K562 (cell line): ENCODE measurements at regions not wholly inside any gene's neighbourhood (a gene's known extent, or its start where the extent isn't known, plus 50 kb on each side); places are given as distances from the start of the nearest gene placed in this dataset.
A peak's percentile ranks its signal among the peaks of the same experiment; 100 is the strongest.

Source experiments
- ATAC-seq: fragments of 200-7000 bp; cut with Tn5 transposase; 3 replicates; pipeline ENCODE4 v1.9.1; 2020; ENCODE audit warnings: moderate library complexity
- BruUV-seq: library from RNA; stranded (reverse); fragments of 400-500 nt; replicated peaks from 2 replicates; lab custom pipeline; 2021; lab: Mats Ljungman, UMichigan
- CTCF ChIA-PET: fragments of 300-600 bp; formaldehyde crosslinking; extraction: SDS; loops from one replicate; lab custom pipeline; 2021; ENCODE audit warnings: low intra/inter-chr PET ratio; lab: Yijun Ruan, JAX
- POLR2A ChIA-PET: fragments of 300-600, 350-650 bp; sonication (Branson Sonifier 250); formaldehyde crosslinking; extraction: SDS; loops from one replicate; lab custom pipeline; 2021; ENCODE audit warnings: antibody characterized with exemption, inconsistent platforms; lab: Yijun Ruan, JAX
- DNase-seq, 4 experiments: peaks; one replicate each; pipeline versions ENCODE4 v3.0.0 to v3.0.0-alpha.2; 2011 to 2018; ENCODE audit warnings: low spot score in 3 of 4, mixed read lengths in 3 of 4; ENCODE audit errors: extremely low read depth in 1 of 4
- FAIRE-seq: peaks from 2 replicates; lab custom pipeline; 2011; peaks lifted over from hg19 to GRCh38; lab: Jason Lieb, UNC
- H2AFZ ChIP-seq: 2 replicates; pipeline ENCODE4 v1.6.0; 2011; ENCODE audit warnings: low read depth, low read length, control low read depth, inconsistent platforms
- H3K27ac ChIP-seq: fragments of 200-600 bp; 3 replicates; pipeline ENCODE4 v1.8.0; 2011; ENCODE audit warnings: low read depth, mild to moderate bottlenecking, control low read depth, inconsistent platforms, low read length, moderate library complexity, mixed read lengths; ENCODE audit errors: extremely low read depth
- H3K27me3 ChIP-seq, 2 experiments: fragments of 300-600 bp in 1 of 2; 2 replicates in 1 of 2; 3 replicates in 1 of 2; pipeline versions ENCODE4 v1.6.0 to v1.8.0; 2011; ENCODE audit warnings: inconsistent platforms in 2 of 2, low read length in 2 of 2, mild to moderate bottlenecking in 1 of 2, mixed read lengths in 1 of 2, moderate library complexity in 1 of 2; ENCODE audit not compliant: control insufficient read depth in 2 of 2, insufficient read depth in 2 of 2
- H3K36me3 ChIP-seq: fragments of 300-600 bp; 3 replicates; pipeline ENCODE4 v1.8.0; 2011; ENCODE audit warnings: mild to moderate bottlenecking, low read length, inconsistent platforms; ENCODE audit not compliant: control insufficient read depth, insufficient read depth
- H3K4me1 ChIP-seq, 2 experiments: fragments of 200-600 bp in 1 of 2; replicated peaks in 1 of 2; 2 replicates in 1 of 2; 3 replicates in 1 of 2; pipeline versions ENCODE4 v1.5.1 to v1.8.0; 2011; ENCODE audit warnings: inconsistent platforms in 2 of 2, low read length in 2 of 2, mild to moderate bottlenecking in 1 of 2, mixed read lengths in 1 of 2, moderate library complexity in 1 of 2; ENCODE audit not compliant: control insufficient read depth in 2 of 2, insufficient read depth in 2 of 2
- H3K4me2 ChIP-seq: 2 replicates; pipeline ENCODE4 v1.6.1; 2011; ENCODE audit warnings: low read length, control low read depth, inconsistent platforms, mixed read lengths; ENCODE audit not compliant: insufficient read depth
- H3K4me3 ChIP-seq: fragments of 200-600 bp; sonication (generic), shearing (Covaris generic); 2 replicates; pipeline ENCODE4 v1.5.1; 2016; ENCODE audit warnings: control low read depth, inconsistent platforms
- H3K79me2 ChIP-seq: fragments of 200-600 bp; 3 replicates; pipeline ENCODE4 v1.8.0; 2011; ENCODE audit warnings: low read length, inconsistent platforms; ENCODE audit not compliant: control insufficient read depth, insufficient read depth
- H3K9ac ChIP-seq, 2 experiments: 2 replicates each; pipeline versions ENCODE4 v1.6.0 to v1.6.1; 2011; ENCODE audit warnings: low read depth in 2 of 2, low read length in 2 of 2, control low read depth in 1 of 2, inconsistent platforms in 1 of 2, mild to moderate bottlenecking in 1 of 2, mixed read lengths in 1 of 2; ENCODE audit not compliant: insufficient read depth in 1 of 2
- H3K9me1 ChIP-seq: one replicate; pipeline ENCODE4 v1.6.0; 2011; ENCODE audit warnings: inconsistent platforms, mild to moderate bottlenecking, low read length, moderate library complexity; ENCODE audit not compliant: control insufficient read depth, insufficient read depth
- H3K9me3 ChIP-seq: replicated peaks from 2 replicates; pipeline ENCODE4 v1.5.1; 2011; ENCODE audit warnings: low read depth, low read length, inconsistent platforms; ENCODE audit not compliant: control insufficient read depth, insufficient read depth
- H4K20me1 ChIP-seq: replicated peaks from 2 replicates; pipeline ENCODE4 v1.6.1; 2011; ENCODE audit warnings: low read length, inconsistent platforms, mixed read lengths; ENCODE audit not compliant: control insufficient read depth, insufficient read depth
- BRCA1 ChIP-seq, 2 experiments: fragments of 450-650 bp in 1 of 2; sonication (generic) in 1 of 2; formaldehyde crosslinking in 1 of 2; IDR thresholded peaks; 2 replicates each; pipeline versions ENCODE4 v1.5.0 to v1.6.1; 2017 to 2020; ENCODE audit warnings: mild to moderate bottlenecking in 1 of 2, missing genetic modification reagents in 1 of 2
- CEBPB ChIP-seq: fragments of 450-650 bp; IDR thresholded peaks from 2 replicates; pipeline ENCODE4 v1.6.1; 2016; ENCODE audit warnings: missing genetic modification characterization, missing compliant biosample characterization
- FIP1L1 ChIP-seq: fragments of 200-400 bp; formaldehyde crosslinking; IDR thresholded peaks from 2 replicates; pipeline ENCODE4 v1.6.1; 2018; ENCODE audit warnings: mild to moderate bottlenecking, low read depth, low read length; ENCODE audit not compliant: poor library complexity, severe bottlenecking
- GABPB1 ChIP-seq: sonication (generic); formaldehyde crosslinking; IDR thresholded peaks from 2 replicates; pipeline ENCODE4 v1.8.0; 2022; ENCODE audit warnings: mild to moderate bottlenecking, missing genetic modification reagents
- HDGF ChIP-seq: fragments of 450-650 bp; IDR thresholded peaks from 2 replicates; pipeline ENCODE4 v1.6.1; 2016
- PRMT5 ChIP-seq: sonication (generic); formaldehyde crosslinking; IDR thresholded peaks from 2 replicates; pipeline ENCODE4 v1.5.0; 2020; ENCODE audit warnings: missing genetic modification reagents
- RFX7 ChIP-seq: fragments of 250-450 bp; sonication (Bioruptor Pico); IDR thresholded peaks from 2 replicates; pipeline ENCODE4 v1.5.1; 2021; ENCODE audit warnings: mild to moderate bottlenecking
- SMAD4 ChIP-seq: fragments of 250-450 bp; sonication (Bioruptor Pico); conservative IDR thresholded peaks from 2 replicates; pipeline ENCODE4 v1.8.0; 2021; ENCODE audit warnings: inconsistent platforms, mild to moderate bottlenecking, moderate library complexity
- SPI1 ChIP-seq: IDR thresholded peaks from 2 replicates; pipeline ENCODE4 v1.6.1; 2011; ENCODE audit warnings: low read depth, low read length, control low read depth, borderline replicate concordance
- ZNF140 ChIP-seq: fragments of 250-450 bp; sonication (Bioruptor Pico); IDR thresholded peaks from 2 replicates; pipeline ENCODE4 v1.8.0; 2021; ENCODE audit warnings: moderate library complexity, mild to moderate bottlenecking, inconsistent platforms
- ZNF696 ChIP-seq: fragments of 250-450 bp; sonication (Bioruptor Pico); conservative IDR thresholded peaks from 2 replicates; pipeline ENCODE4 v1.4.0; 2020; ENCODE audit warnings: mild to moderate bottlenecking, moderate library complexity
- ZNF79 ChIP-seq: fragments of 250-450 bp; sonication (Bioruptor Pico); IDR thresholded peaks from 2 replicates; pipeline ENCODE4 v1.4.0; 2020; ENCODE audit warnings: low read depth, mild to moderate bottlenecking, moderate library complexity
- ZSCAN32 ChIP-seq: fragments of 450-650 bp; formaldehyde crosslinking; IDR thresholded peaks from 2 replicates; pipeline ENCODE4 v1.4.0; 2020; ENCODE audit warnings: mild to moderate bottlenecking, moderate library complexity
- WGBS: fragments of 100-300 bp; shearing (Covaris generic); methylation state at CpG from one replicate; pipeline ENCODE4 v1.1.6; 2016; ENCODE audit warnings: low coverage, mixed read lengths; ENCODE audit not compliant: insufficient coverage; ENCODE audit errors: missing lambda C conversion rate; 5-methylcytosine and 5-hydroxymethylcytosine counted together
- in situ Hi-C: fragments of 300-500 bp; cut with MboI; formaldehyde crosslinking; loops from 4 replicates; pipeline ENCODE4 v1.15.0; 2018; ENCODE audit warnings: inconsistent platforms, mixed read lengths
- intact Hi-C: fragments of 100-400 bp; cut with micrococcal nuclease; formaldehyde crosslinking; loops from 2 replicates; pipeline ENCODE4 v1.14.2; 2022
- TF ChIP-seq, protein P1 (sequence below): sonication (generic); formaldehyde crosslinking; IDR thresholded peaks from 2 replicates; pipeline ENCODE4 v1.8.1; 2023; ENCODE audit warnings: mild to moderate bottlenecking, missing genetic modification reagents

DNA sequence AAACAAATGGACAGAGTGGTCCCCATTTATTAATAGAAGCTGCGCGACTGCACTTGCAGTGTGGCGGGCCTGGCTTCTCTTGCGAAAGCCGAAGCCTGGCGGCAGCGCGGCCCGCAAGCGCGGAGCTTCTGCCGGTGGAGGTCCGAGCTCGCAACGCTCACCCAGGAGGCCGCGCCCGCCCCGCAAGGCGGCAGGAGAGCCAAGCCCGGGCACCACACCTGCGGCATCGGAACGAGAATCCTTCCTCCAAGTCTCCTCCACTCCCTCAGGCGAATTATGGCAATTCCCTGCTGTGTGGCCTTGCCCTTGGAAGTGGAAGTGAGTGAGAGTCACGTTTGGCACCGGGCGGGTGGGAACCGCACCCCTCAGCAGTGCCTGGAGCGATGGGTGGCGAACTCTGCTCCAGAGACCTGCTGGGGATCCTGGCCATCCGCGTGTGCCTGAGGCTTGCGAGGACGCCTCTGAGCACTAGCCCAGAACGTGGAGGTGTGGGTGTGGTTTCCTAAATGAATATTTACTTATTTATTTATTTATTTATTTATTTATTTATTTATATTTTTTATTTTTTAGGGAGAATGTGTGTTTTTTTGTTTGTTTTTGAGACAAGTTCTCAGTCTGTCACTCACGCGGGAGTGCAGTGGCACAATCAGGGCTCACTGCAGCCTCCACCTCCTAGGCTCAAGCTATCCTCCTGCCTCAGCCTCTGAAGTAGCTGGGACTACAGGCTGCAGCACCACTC lies 133.7 kb upstream of the UBE2E1 start:
- Histone ChIP-seq H4K20me1 (no peaks in the 10 kb centered on the region), H3K4me2 (no peak overlapping the region), H3K4me1 (peaks cover 0 to 6% of the 10 kb centered on the region in 2 experiments; a peak in 1 of 5 replicates), H3K9ac (0 out of 4 replicates have a peak overlapping the region, but pooled peaks of 1 of the 2 experiments have one; percentile 48), H3K9me1 (no peaks in the 10 kb centered on the region), H3K4me3 (no peak overlapping the region), H3K36me3 (no peaks in the 10 kb centered on the region), H3K27ac (no peak overlapping the region), H2AFZ (no peak overlapping the region), H3K9me3 (no peaks in the 10 kb centered on the region), H3K79me2 (no peaks in the 10 kb centered on the region), H3K27me3 (peaks cover 14 to 23% of the 10 kb centered on the region in 2 experiments)
- ATAC-seq (peak; percentile 60), DNase-seq (no peak), FAIRE-seq (no peak)
- intact Hi-C loops = no loop called here
- ChIA-PET CTCF (no interaction called here), POLR2A (interaction anchor here (0.8 kb wide), 1 partner anchor 16 kb away, joined by 3 read pairs; no protein-coding TSS in a partner anchor)
- TF ChIP-seq ZNF140 (CRISPR knock-in tag) (no peak), RFX7 (CRISPR knock-in tag) (no peak), PRMT5 (CRISPR knock-in tag) (no peak), SPI1 (no peak), BRCA1 (IDR thresholded peaks at IDR 0.05) (no peak), BRCA1 (CRISPR knock-in tag; IDR thresholded peaks at IDR 0.05) (no peak), ZNF79 (CRISPR knock-in tag) (no peak), ZSCAN32 (CRISPR knock-in tag) (no peak), FIP1L1 (no peak), SMAD4 (CRISPR knock-in tag) (no peak), CEBPB (no peak), ZNF696 (no peak), GABPB1 (no peak), HDGF (no peak)
- TF ChIP-seq, protein P1, sequence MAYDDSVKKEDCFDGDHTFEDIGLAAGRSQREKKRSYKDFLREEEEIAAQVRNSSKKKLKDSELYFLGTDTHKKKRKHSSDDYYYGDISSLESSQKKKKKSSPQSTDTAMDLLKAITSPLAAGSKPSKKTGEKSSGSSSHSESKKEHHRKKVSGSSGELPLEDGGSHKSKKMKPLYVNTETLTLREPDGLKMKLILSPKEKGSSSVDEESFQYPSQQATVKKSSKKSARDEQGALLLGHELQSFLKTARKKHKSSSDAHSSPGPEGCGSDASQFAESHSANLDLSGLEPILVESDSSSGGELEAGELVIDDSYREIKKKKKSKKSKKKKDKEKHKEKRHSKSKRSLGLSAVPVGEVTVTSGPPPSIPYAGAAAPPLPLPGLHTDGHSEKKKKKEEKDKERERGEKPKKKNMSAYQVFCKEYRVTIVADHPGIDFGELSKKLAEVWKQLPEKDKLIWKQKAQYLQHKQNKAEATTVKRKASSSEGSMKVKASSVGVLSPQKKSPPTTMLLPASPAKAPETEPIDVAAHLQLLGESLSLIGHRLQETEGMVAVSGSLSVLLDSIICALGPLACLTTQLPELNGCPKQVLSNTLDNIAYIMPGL (CRISPR knock-in tag) = no peak
- in situ Hi-C loops = no loop called here
- 8% methylated on average over 38 of the region's 38 CpGs for WGBS
- BruUV-seq = no TSS peak
